ENCODE measurements at regions not wholly inside any gene's neighbourhood (a gene's known extent, or its start where the extent isn't known, plus 50 kb on each side); places are given as distances from the start of the nearest gene placed in this dataset.

GRCh38 chr13:40432018-40432978 is 234.1 kb downstream of the FOXO1 start:
- DNase-seq (ENCODE audit: low read depth in 2 of 3, low spot score in 2 of 3), result no peak

GRCh38 chr13:40433001-40433400 is 233.4 kb downstream of the FOXO1 start:
- no peak for DNase-seq (ENCODE audit: low read depth in 2 of 3, low spot score in 2 of 3)

GRCh38 chr13:40433577-40433976 is 232.9 kb downstream of the FOXO1 start:
- peak in 1 of 3 donors; percentile 49 for DNase-seq (ENCODE audit: low read depth in 2 of 3, low spot score in 2 of 3)

- DNase-seq (ENCODE audit: low read depth in 2 of 3, low spot score in 2 of 3), result no peak
Observed at GRCh38 chr13:40434516-40435397, 231.7 kb downstream of the FOXO1 start.

- no peak for DNase-seq (ENCODE audit: low read depth in 2 of 3, low spot score in 2 of 3)
Observed at GRCh38 chr13:40438022-40438680, 228.3 kb downstream of the FOXO1 start.

GRCh38 chr13:40438999-40439797 is 227.2 kb downstream of the FOXO1 start:
- peak in 2 of 3 donors; percentile 22 to 60 for DNase-seq (ENCODE audit: low read depth in 2 of 3, low spot score in 2 of 3)

- DNase-seq (ENCODE audit: low read depth in 2 of 3, low spot score in 2 of 3), result peak in 1 of 3 donors; percentile 38
Observed at GRCh38 chr13:40439928-40440327, 226.5 kb downstream of the FOXO1 start.

GRCh38 chr13:40440990-40441820 is 225.2 kb downstream of the FOXO1 start:
- DNase-seq (ENCODE audit: low read depth in 2 of 3, low spot score in 2 of 3), result no peak

GRCh38 chr13:40442231-40442630 is 224.2 kb downstream of the FOXO1 start:
- DNase-seq (ENCODE audit: low read depth in 2 of 3, low spot score in 2 of 3), result no peak

- no peak for DNase-seq (ENCODE audit: low read depth in 2 of 3, low spot score in 2 of 3)
Observed at GRCh38 chr13:40442826-40443225, 223.6 kb downstream of the FOXO1 start.

- DNase-seq (ENCODE audit: low read depth in 2 of 3, low spot score in 2 of 3), result no peak
Observed at GRCh38 chr13:40444241-40444640, 222.2 kb downstream of the FOXO1 start.

- peak in 2 of 3 donors; percentile 22 to 36 for DNase-seq (ENCODE audit: low read depth in 2 of 3, low spot score in 2 of 3)
Observed at GRCh38 chr13:40445557-40445990, 220.9 kb downstream of the FOXO1 start.

GRCh38 chr13:40446365-40446764 is 220.1 kb downstream of the FOXO1 start:
- no peak for DNase-seq (ENCODE audit: low read depth in 2 of 3, low spot score in 2 of 3)

- DNase-seq (ENCODE audit: low read depth in 2 of 3, low spot score in 2 of 3), result no peak
Observed at GRCh38 chr13:40447857-40448256, 218.6 kb downstream of the FOXO1 start.

GRCh38 chr13:40452038-40452666 is 214.3 kb downstream of the FOXO1 start:
- no peak for DNase-seq (ENCODE audit: low read depth in 2 of 3, low spot score in 2 of 3)

- no peak for DNase-seq (ENCODE audit: low read depth in 2 of 3, low spot score in 2 of 3)
Observed at GRCh38 chr13:40452741-40453334, 213.6 kb downstream of the FOXO1 start.

GRCh38 chr13:40453351-40454021 is 213.0 kb downstream of the FOXO1 start:
- no peak for DNase-seq (ENCODE audit: low read depth in 2 of 3, low spot score in 2 of 3)
